GM12878 (cell line): ENCODE measurements at regions not wholly inside any gene's neighbourhood (a gene's known extent, or its start where the extent isn't known, plus 50 kb on each side); places are given as distances from the start of the nearest gene placed in this dataset.

Experiments used
- ATAC-seq: fragments of 200-7000 bp; cut with Tn5 transposase; 3 replicates; pipeline ENCODE4 v1.9.1; 2020; ENCODE audit warnings: mild to moderate bottlenecking, moderate library complexity
- BruUV-seq: library from RNA; stranded (reverse); fragments of 400-500 nt; replicated peaks from 2 replicates; lab custom pipeline; 2021; lab: Mats Ljungman, UMichigan
- CTCF ChIA-PET: fragments of 300-600 bp; sonication (Branson Sonifier 250); formaldehyde crosslinking; extraction: SDS; loops from one replicate; lab custom pipeline; 2021; ENCODE audit warnings: inconsistent platforms; lab: Yijun Ruan, JAX
- POLR2A ChIA-PET: fragments of 350-600 bp; formaldehyde crosslinking; extraction: SDS; loops from one replicate; lab custom pipeline; 2021; ENCODE audit warnings: inconsistent platforms; lab: Charles Lee
- RAD21 ChIA-PET: fragments of 300-600 bp; sonication (Branson Sonifier 250); formaldehyde crosslinking; loops from one replicate; lab custom pipeline; 2023; ENCODE audit warnings: antibody characterized with exemption; ENCODE audit not compliant: unreplicated experiment; lab: Charles Lee
- SMC1A ChIA-PET: fragments of 300-600 bp; sonication (Branson Sonifier 250); formaldehyde crosslinking; loops from one replicate; lab custom pipeline; 2023; ENCODE audit not compliant: unreplicated experiment, uncharacterized antibody; lab: Charles Lee
- DNase-seq: peaks from one replicate; pipeline ENCODE4 v3.0.0-alpha.2; 2011; ENCODE audit warnings: low read depth, low spot score
- FAIRE-seq: peaks from 3 replicates; lab custom pipeline; 2011; peaks lifted over from hg19 to GRCh38; lab: Jason Lieb, UNC
- H2AFZ ChIP-seq: 2 replicates; pipeline ENCODE4 v1.6.0; 2011; ENCODE audit warnings: low read depth, low read length, control low read depth; ENCODE audit not compliant: control insufficient read depth
- H3K27ac ChIP-seq: 2 replicates; pipeline ENCODE4 v1.5.1; 2011; ENCODE audit warnings: control low read depth; ENCODE audit not compliant: control insufficient read depth, insufficient read depth
- H3K27me3 ChIP-seq, 2 experiments: replicated peaks in 1 of 2; 2 replicates each; pipeline versions ENCODE4 v1.6.0 to v1.6.1; 2011; ENCODE audit warnings: low read length in 1 of 2; ENCODE audit not compliant: control insufficient read depth in 2 of 2, insufficient read depth in 2 of 2
- H3K36me3 ChIP-seq, 2 experiments: 2 replicates each; pipeline ENCODE4 v1.5.1; 2011; ENCODE audit warnings: low read length in 1 of 2; ENCODE audit not compliant: control insufficient read depth in 2 of 2, insufficient read depth in 2 of 2
- H3K4me1 ChIP-seq: 2 replicates; pipeline ENCODE4 v1.6.1; 2011; ENCODE audit warnings: mild to moderate bottlenecking, low read length, moderate library complexity, mixed read lengths; ENCODE audit not compliant: control insufficient read depth, insufficient read depth
- H3K4me2 ChIP-seq: 2 replicates; pipeline ENCODE4 v1.6.0; 2011; ENCODE audit warnings: control low read depth; ENCODE audit not compliant: control insufficient read depth, insufficient read depth
- H3K4me3 ChIP-seq: fragments of 200-600 bp; sonication (generic); 2 replicates; pipeline ENCODE4 v1.5.1; 2016
- H3K79me2 ChIP-seq: 2 replicates; pipeline ENCODE4 v1.6.0; 2011; ENCODE audit warnings: low read length; ENCODE audit not compliant: control insufficient read depth, insufficient read depth
- H3K9ac ChIP-seq: 2 replicates; pipeline ENCODE4 v1.8.0; 2011; ENCODE audit warnings: low read length, control low read depth, mixed read lengths; ENCODE audit not compliant: control insufficient read depth, insufficient read depth
- H3K9me3 ChIP-seq: replicated peaks from 3 replicates; pipeline ENCODE4 v1.5.1; 2011; ENCODE audit warnings: mild to moderate bottlenecking, low read length; ENCODE audit not compliant: control insufficient read depth, insufficient read depth
- H4K20me1 ChIP-seq: 2 replicates; pipeline ENCODE4 v1.6.0; 2011; ENCODE audit not compliant: control insufficient read depth, insufficient read depth
- E2F8 ChIP-seq: fragments of 450-650 bp; IDR thresholded peaks from 2 replicates; pipeline ENCODE4 v1.6.1; 2018; ENCODE audit warnings: mild to moderate bottlenecking, low read depth, moderate library complexity; ENCODE audit not compliant: partially characterized antibody
- IKZF2 ChIP-seq, 2 experiments: fragments of 450-650 bp; IDR thresholded peaks; 2 replicates each; pipeline ENCODE4 v1.6.1; 2017; ENCODE audit warnings: mild to moderate bottlenecking in 2 of 2, moderate library complexity in 2 of 2
- IRF5 ChIP-seq: fragments of 450-650 bp; IDR thresholded peaks from 2 replicates; pipeline ENCODE4 v1.6.1; 2017; ENCODE audit warnings: borderline replicate concordance
- KAT2A ChIP-seq: conservative IDR thresholded peaks from 2 replicates; pipeline ENCODE4 v1.6.1; 2011; ENCODE audit warnings: low read depth, low read length; ENCODE audit not compliant: control insufficient read depth
- LARP7 ChIP-seq: fragments of 450-650 bp; IDR thresholded peaks from 2 replicates; pipeline ENCODE4 v1.6.1; 2017; ENCODE audit warnings: mild to moderate bottlenecking
- SRF ChIP-seq, 2 experiments: IDR thresholded peaks; 2 replicates each; pipeline ENCODE4 v1.6.1; 2011; ENCODE audit warnings: low read depth in 2 of 2, low read length in 2 of 2, mild to moderate bottlenecking in 1 of 2, moderate library complexity in 1 of 2
- TARDBP ChIP-seq: IDR thresholded peaks from 2 replicates; pipeline ENCODE4 v1.6.1; 2016; ENCODE audit warnings: borderline replicate concordance
- TCF12 ChIP-seq: IDR thresholded peaks from 2 replicates; pipeline ENCODE4 v1.6.1; 2011; ENCODE audit warnings: low read depth, mild to moderate bottlenecking, low read length
- USF1 ChIP-seq: IDR thresholded peaks from 2 replicates; pipeline ENCODE4 v1.6.1; 2011; ENCODE audit warnings: borderline replicate concordance, low read depth, mild to moderate bottlenecking, moderate library complexity, mixed read lengths, low read length; ENCODE audit not compliant: insufficient read depth; ENCODE audit errors: extremely low read length
- YY1 ChIP-seq: IDR thresholded peaks from 2 replicates; pipeline ENCODE4 v1.6.1; 2011; ENCODE audit warnings: low read depth, mild to moderate bottlenecking, low read length
- ZBTB33 ChIP-seq: fragments of 450-650 bp; IDR thresholded peaks from 2 replicates; pipeline ENCODE4 v1.6.1; 2017; ENCODE audit warnings: mild to moderate bottlenecking
- ZBTB4 ChIP-seq: fragments of 450-650 bp; formaldehyde crosslinking; IDR thresholded peaks from 2 replicates; pipeline ENCODE4 v1.4.0; 2022; ENCODE audit warnings: mild to moderate bottlenecking, moderate library complexity
- ZNF24 ChIP-seq: fragments of 450-650 bp; IDR thresholded peaks from 2 replicates; pipeline ENCODE4 v1.6.1; 2017; ENCODE audit warnings: antibody characterized with exemption, mild to moderate bottlenecking
- WGBS: methylation state at CpG from one replicate; pipeline ENCODE4 v1.1.6; 2016; ENCODE audit warnings: low lambda C conversion rate; ENCODE audit not compliant: insufficient replicate concordance, insufficient coverage; ENCODE audit errors: missing lambda C conversion rate; 5-methylcytosine and 5-hydroxymethylcytosine counted together
- in situ Hi-C: fragments of 300-500 bp; cut with MboI; formaldehyde crosslinking; loops from 9 replicates; pipeline ENCODE4 v1.14.3; 2018; ENCODE audit warnings: mixed read lengths
- intact Hi-C: fragments of 100-400 bp; cut with micrococcal nuclease; formaldehyde crosslinking; loops from one replicate; pipeline ENCODE4 v1.14.2; 2022; ENCODE audit not compliant: unreplicated experiment

- Histone ChIP-seq H3K4me2 (no peak overlapping the region), H3K4me3 (no peak overlapping the region), H3K36me3 (no peaks in the 10 kb centered on the region), H3K9ac (no peak overlapping the region), H2AFZ (no peak overlapping the region), H3K9me3 (no peaks in the 10 kb centered on the region), H3K79me2 (no peaks in the 10 kb centered on the region), H3K4me1 (no peaks in the 10 kb centered on the region), H4K20me1 (no peaks in the 10 kb centered on the region), H3K27ac (no peak overlapping the region), H3K27me3 (no peaks in the 10 kb centered on the region)
- WGBS, result 17% methylated on average over 4 of the region's 4 CpGs
- ChIA-PET SMC1A (interaction anchor here (1.1 kb wide), 1 partner anchor 32 kb away, joined by 3 read pairs; no protein-coding TSS in a partner anchor), RAD21 (no interaction called here), POLR2A (no interaction called here), CTCF (interaction anchor here (1.2 kb wide), 1 partner anchor 8 kb away, joined by 3 read pairs; no protein-coding TSS in a partner anchor)
- in situ Hi-C loops, result no loop called here
- BruUV-seq, result no TSS peak
- no peak for DNase-seq
- intact Hi-C loops, result no loop called here
- no peak for FAIRE-seq
- no peak for ATAC-seq
- no peak for TF ChIP-seq LARP7
- TF ChIP-seq ZNF24, result no peak
- no peak for TF ChIP-seq E2F8
- TF ChIP-seq ZBTB4 (CRISPR knock-in tag), result no peak
- TF ChIP-seq YY1, result no peak
- TF ChIP-seq KAT2A, result no peak
- no peak for TF ChIP-seq USF1
- no peak for TF ChIP-seq TARDBP
- TF ChIP-seq ZBTB33, result no peak
- TF ChIP-seq IKZF2 (IDR thresholded peaks at IDR 0.05), result no peak
- TF ChIP-seq TCF12, result no peak
- TF ChIP-seq IRF5, result no peak
- no peak for TF ChIP-seq SRF (IDR thresholded peaks at IDR 0.05; ENCODE audit: low read depth in 2 of 2, low read length in 2 of 2)
Observed at GRCh38 chr4:166259081-166259480, 386.0 kb downstream of the TLL1 start.
